K562 (cell line): ENCODE measurements at regions not wholly inside any gene's neighbourhood (a gene's known extent, or its start where the extent isn't known, plus 50 kb on each side); places are given as distances from the start of the nearest gene placed in this dataset.

Experiments used
- ADNP ChIP-seq: fragments of 200-800 bp; sonication (Bioruptor generic); IDR thresholded peaks from 2 replicates; pipeline ENCODE4 v1.6.1; 2016; ENCODE audit warnings: missing genetic modification characterization, missing compliant biosample characterization
- ARNT ChIP-seq, 2 experiments: fragments of 450-650 bp; IDR thresholded peaks; 2 replicates each; pipeline ENCODE4 v1.6.1; 2016; ENCODE audit warnings: mild to moderate bottlenecking in 1 of 2
- BACH1 ChIP-seq: fragments of 200-800 bp; sonication (Bioruptor generic); IDR thresholded peaks from 2 replicates; pipeline ENCODE4 v1.6.1; 2016; ENCODE audit warnings: missing genetic modification characterization, missing compliant biosample characterization
- CXXC5 ChIP-seq: fragments of 250-450 bp; sonication (Bioruptor Pico); IDR thresholded peaks from 2 replicates; pipeline ENCODE4 v1.8.0; 2022; ENCODE audit warnings: inconsistent platforms, mild to moderate bottlenecking, moderate library complexity
- HDAC1 ChIP-seq, 2 experiments: fragments of 450-650 bp; IDR thresholded peaks; 2 replicates each; pipeline ENCODE4 v1.6.1; 2016 to 2017; ENCODE audit warnings: inconsistent platforms in 1 of 2, mild to moderate bottlenecking in 1 of 2, moderate library complexity in 1 of 2
- NFE2L1 ChIP-seq: fragments of 450-650 bp; IDR thresholded peaks from 2 replicates; pipeline ENCODE4 v1.6.1; 2016; ENCODE audit warnings: missing genetic modification characterization, low read depth, mild to moderate bottlenecking, missing compliant biosample characterization, moderate library complexity, borderline replicate concordance
- PURB ChIP-seq: sonication (generic); formaldehyde crosslinking; IDR thresholded peaks from 2 replicates; pipeline ENCODE4 v1.9.0; 2021; ENCODE audit warnings: low read depth, mild to moderate bottlenecking, missing genetic modification reagents
- RBM15 ChIP-seq: fragments of 200-400 bp; formaldehyde crosslinking; IDR thresholded peaks from 2 replicates; pipeline ENCODE4 v1.6.1; 2018; ENCODE audit warnings: mild to moderate bottlenecking, low read length, moderate library complexity; ENCODE audit not compliant: insufficient read depth
- RUNX1 ChIP-seq: sonication (generic); IDR thresholded peaks from 2 replicates; pipeline ENCODE4 v1.6.1; 2016; ENCODE audit warnings: antibody characterized with exemption, low read depth
- TEAD2 ChIP-seq: fragments of 450-650 bp; IDR thresholded peaks from 2 replicates; pipeline ENCODE4 v1.6.1; 2016; ENCODE audit warnings: missing genetic modification characterization, control low read depth, missing compliant biosample characterization
- THRA ChIP-seq: fragments of 450-650 bp; IDR thresholded peaks from 2 replicates; pipeline ENCODE4 v1.6.1; 2017; ENCODE audit warnings: mild to moderate bottlenecking, moderate library complexity
- ZBTB9 ChIP-seq: fragments of 450-650 bp; formaldehyde crosslinking; IDR thresholded peaks from 2 replicates; pipeline ENCODE4 v1.4.0; 2020; ENCODE audit warnings: mild to moderate bottlenecking, moderate library complexity
- ZNF274 ChIP-seq: IDR thresholded peaks from 2 replicates; pipeline ENCODE4 v1.6.1; 2011; ENCODE audit warnings: low read depth, mild to moderate bottlenecking, low read length, moderate library complexity, borderline replicate concordance
- ZNF445 ChIP-seq: fragments of 250-450 bp; sonication (Bioruptor Pico); IDR thresholded peaks from 2 replicates; pipeline ENCODE4 v1.4.0; 2020; ENCODE audit warnings: low read depth, mild to moderate bottlenecking, moderate library complexity
- TF ChIP-seq, protein P1 (sequence below), 2 experiments: IDR thresholded peaks in 1 of 2; conservative IDR thresholded peaks in 1 of 2; 2 replicates each; pipeline ENCODE4 v1.6.1; 2016; ENCODE audit warnings: low read depth in 2 of 2, mild to moderate bottlenecking in 1 of 2, missing compliant biosample characterization in 1 of 2, missing genetic modification characterization in 1 of 2, moderate library complexity in 1 of 2

- TF ChIP-seq ZBTB9 (CRISPR knock-in tag) (peak; percentile 77; the same call in 1 of the 2 replicates), THRA (no peak), ZNF274 (no peak), BACH1 (peak; percentile 100), ARNT (IDR thresholded peaks at IDR 0.05) (no peak), ZNF445 (0 out of 2 replicates have a peak, but pooled peaks have one; percentile 14), CXXC5 (CRISPR knock-in tag) (peak; percentile 49; the same call in 1 of the 2 replicates), RBM15 (no peak), HDAC1 (IDR thresholded peaks at IDR 0.05) (no peak), RUNX1 (no peak), NFE2L1 (tag) (peak; percentile 99), TEAD2 (tag) (peak; percentile 21; the same call in 1 of the 2 replicates), PURB (no peak), ADNP (tag) (no peak)
- TF ChIP-seq, protein P1, sequence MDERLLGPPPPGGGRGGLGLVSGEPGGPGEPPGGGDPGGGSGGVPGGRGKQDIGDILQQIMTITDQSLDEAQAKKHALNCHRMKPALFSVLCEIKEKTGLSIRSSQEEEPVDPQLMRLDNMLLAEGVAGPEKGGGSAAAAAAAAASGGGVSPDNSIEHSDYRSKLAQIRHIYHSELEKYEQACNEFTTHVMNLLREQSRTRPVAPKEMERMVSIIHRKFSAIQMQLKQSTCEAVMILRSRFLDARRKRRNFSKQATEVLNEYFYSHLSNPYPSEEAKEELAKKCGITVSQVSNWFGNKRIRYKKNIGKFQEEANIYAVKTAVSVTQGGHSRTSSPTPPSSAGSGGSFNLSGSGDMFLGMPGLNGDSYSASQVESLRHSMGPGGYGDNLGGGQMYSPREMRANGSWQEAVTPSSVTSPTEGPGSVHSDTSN (CRISPR knock-in tag; IDR thresholded peaks at IDR 0.05; ENCODE audit: low read depth), result no peak
- TF ChIP-seq, protein P1 (tag; conservative IDR thresholded peaks at IDR 0.05; ENCODE audit: low read depth), result 0 out of 2 replicates have a peak, but pooled peaks have one; percentile 48
- TF ChIP-seq, all 486 proteins: peak for 75
These were observed 143.8 kb downstream of the TNFSF18 start (continued) for GRCh38 chr1:172906778-172907592.
